Tibial nerve (tissue), 3 donors: ENCODE measurements at regions not wholly inside any gene's neighbourhood (a gene's known extent, or its start where the extent isn't known, plus 50 kb on each side); places are given as distances from the start of the nearest gene placed in this dataset.

Experiments
- POLR2A ChIP-seq, 2 donors: fragments of 450-650 bp; IDR thresholded peaks; one replicate each; pipeline ENCODE4 v1.6.1; 2017; ENCODE audit warnings: antibody characterized with exemption in 2 of 2, mild to moderate bottlenecking in 2 of 2, moderate library complexity in 2 of 2
- TF ChIP-seq, protein P1 (sequence below), 5 experiments: fragments of 200-600 bp in 3 of 5; fragments of 450-650 bp in 2 of 5; sonication (generic) in 3 of 5; IDR thresholded peaks; one replicate each; pipeline ENCODE4 v1.5.1; 2016 to 2019; ENCODE audit warnings: antibody characterized with exemption in 5 of 5, mild to moderate bottlenecking in 3 of 5, moderate library complexity in 2 of 5

DNA sequence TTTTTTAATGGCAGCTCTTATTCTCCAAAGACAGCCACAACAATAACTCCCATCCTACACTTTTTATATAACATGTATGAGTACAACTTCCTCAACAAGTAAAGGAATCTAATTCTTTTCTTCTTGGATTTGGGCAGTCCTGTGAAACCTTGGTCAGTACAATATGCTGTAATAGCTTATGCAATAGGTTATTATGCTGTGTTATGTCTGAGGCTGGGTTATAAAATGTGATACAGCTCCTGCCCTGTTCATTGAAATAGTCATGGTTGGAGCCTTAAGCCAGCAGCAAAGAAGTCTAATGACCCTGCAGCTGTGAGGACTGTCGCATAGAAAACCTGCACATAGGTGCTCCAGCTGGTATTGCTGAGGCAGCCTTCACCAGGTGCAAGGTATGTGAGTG, 215.8 kb upstream of the RASGEF1B start:
- TF ChIP-seq, protein P1, sequence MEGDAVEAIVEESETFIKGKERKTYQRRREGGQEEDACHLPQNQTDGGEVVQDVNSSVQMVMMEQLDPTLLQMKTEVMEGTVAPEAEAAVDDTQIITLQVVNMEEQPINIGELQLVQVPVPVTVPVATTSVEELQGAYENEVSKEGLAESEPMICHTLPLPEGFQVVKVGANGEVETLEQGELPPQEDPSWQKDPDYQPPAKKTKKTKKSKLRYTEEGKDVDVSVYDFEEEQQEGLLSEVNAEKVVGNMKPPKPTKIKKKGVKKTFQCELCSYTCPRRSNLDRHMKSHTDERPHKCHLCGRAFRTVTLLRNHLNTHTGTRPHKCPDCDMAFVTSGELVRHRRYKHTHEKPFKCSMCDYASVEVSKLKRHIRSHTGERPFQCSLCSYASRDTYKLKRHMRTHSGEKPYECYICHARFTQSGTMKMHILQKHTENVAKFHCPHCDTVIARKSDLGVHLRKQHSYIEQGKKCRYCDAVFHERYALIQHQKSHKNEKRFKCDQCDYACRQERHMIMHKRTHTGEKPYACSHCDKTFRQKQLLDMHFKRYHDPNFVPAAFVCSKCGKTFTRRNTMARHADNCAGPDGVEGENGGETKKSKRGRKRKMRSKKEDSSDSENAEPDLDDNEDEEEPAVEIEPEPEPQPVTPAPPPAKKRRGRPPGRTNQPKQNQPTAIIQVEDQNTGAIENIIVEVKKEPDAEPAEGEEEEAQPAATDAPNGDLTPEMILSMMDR (IDR thresholded peaks at IDR 0.05), result no peak
- no peak for TF ChIP-seq POLR2A (IDR thresholded peaks at IDR 0.05)
